Activated CD4-positive, alpha-beta T cell treated with anti-CD3 and anti-CD28 coated beads, Interleukin-2, amount 10 ng/mL, durations not matched to agents 24 days and 14 days (primary cell): ENCODE measurements at regions not wholly inside any gene's neighbourhood (a gene's known extent, or its start where the extent isn't known, plus 50 kb on each side); places are given as distances from the start of the nearest gene placed in this dataset.
A peak's percentile ranks its signal among the peaks of the same experiment; 100 is the strongest.

Source experiments
- DNase-seq: peaks from one replicate; pipeline ENCODE4 v3.0.0; 2022
- H3K27ac Mint-ChIP-seq: one replicate; pipeline ENCODE4 v1.8.0; 2022; ENCODE audit warnings: mild to moderate bottlenecking, mixed read lengths
- H3K27me3 Mint-ChIP-seq: one replicate; pipeline ENCODE4 v1.8.0; 2022; ENCODE audit warnings: mixed read lengths
- H3K36me3 Mint-ChIP-seq: one replicate; pipeline ENCODE4 v1.8.0; 2022; ENCODE audit warnings: low read depth, mild to moderate bottlenecking, mixed read lengths
- H3K4me1 Mint-ChIP-seq: one replicate; pipeline ENCODE4 v1.8.0; 2021; ENCODE audit warnings: mixed read lengths
- H3K4me3 Mint-ChIP-seq: one replicate; pipeline ENCODE4 v1.8.0; 2022; ENCODE audit warnings: mild to moderate bottlenecking, moderate library complexity, mixed read lengths
- H3K9me3 Mint-ChIP-seq: one replicate; pipeline ENCODE4 v1.8.0; 2021; ENCODE audit warnings: mixed read lengths
- intact Hi-C: fragments of 100-400 bp; cut with micrococcal nuclease; formaldehyde crosslinking; loops from one replicate; pipeline ENCODE4 v1.15.1; 2023

GRCh38 chr14:87838931-87839330, 154.1 kb downstream of the GALC start:
- intact Hi-C loops: no loop called here
- no peak for DNase-seq
- Mint-ChIP-seq H3K9me3 (no peaks in the 10 kb centered on the region), H3K36me3 (no peaks in the 10 kb centered on the region), H3K4me1 (no peaks in the 10 kb centered on the region), H3K4me3 (no peak overlapping the region), H3K27me3 (no peaks in the 10 kb centered on the region), H3K27ac (no peak overlapping the region)

- Mint-ChIP-seq H3K27me3 (no peaks in the 10 kb centered on the region), H3K27ac (no peak overlapping the region), H3K4me1 (no peaks in the 10 kb centered on the region), H3K4me3 (no peak overlapping the region), H3K9me3 (no peaks in the 10 kb centered on the region), H3K36me3 (no peaks in the 10 kb centered on the region)
- intact Hi-C loops: no loop called here
- DNase-seq: no peak
Measured at GRCh38 chr14:87837296-87837695, 155.7 kb downstream of the GALC start.

GRCh38 chr14:87834594-87834993, 158.4 kb downstream of the GALC start:
- H3K36me3 Mint-ChIP-seq: no peaks in the 10 kb centered on the region
- no peaks in the 10 kb centered on the region for H3K27me3 Mint-ChIP-seq
- intact Hi-C loops: no loop called here
- H3K4me1 Mint-ChIP-seq: no peaks in the 10 kb centered on the region
- no peak overlapping the region for H3K4me3 Mint-ChIP-seq
- H3K9me3 Mint-ChIP-seq: no peaks in the 10 kb centered on the region
- H3K27ac Mint-ChIP-seq: no peak overlapping the region
- DNase-seq: no peak

GRCh38 chr14:87833026-87833425, 160.0 kb downstream of the GALC start:
- Mint-ChIP-seq H3K9me3 (no peaks in the 10 kb centered on the region), H3K4me3 (no peak overlapping the region), H3K36me3 (no peaks in the 10 kb centered on the region), H3K27me3 (no peaks in the 10 kb centered on the region), H3K27ac (no peak overlapping the region), H3K4me1 (no peaks in the 10 kb centered on the region)
- intact Hi-C loops: no loop called here
- no peak for DNase-seq

- Mint-ChIP-seq H3K4me1 (no peaks in the 10 kb centered on the region), H3K9me3 (no peaks in the 10 kb centered on the region), H3K4me3 (no peak overlapping the region), H3K27ac (no peak overlapping the region), H3K27me3 (peaks cover 4% of the 10 kb centered on the region), H3K36me3 (no peaks in the 10 kb centered on the region)
- no peak for DNase-seq
- intact Hi-C loops: no loop called here
Measured at GRCh38 chr14:87830443-87831096, 162.4 kb downstream of the GALC start.

GRCh38 chr14:87829543-87829942, 163.4 kb downstream of the GALC start:
- peaks cover 4% of the 10 kb centered on the region for H3K27me3 Mint-ChIP-seq
- H3K9me3 Mint-ChIP-seq: no peaks in the 10 kb centered on the region
- H3K4me3 Mint-ChIP-seq: no peak overlapping the region
- H3K36me3 Mint-ChIP-seq: no peaks in the 10 kb centered on the region
- intact Hi-C loops: no loop called here
- no peak for DNase-seq
- H3K27ac Mint-ChIP-seq: no peak overlapping the region
- H3K4me1 Mint-ChIP-seq: no peaks in the 10 kb centered on the region

GRCh38 chr14:87824266-87824665, 168.7 kb downstream of the GALC start:
- no peaks in the 10 kb centered on the region for H3K36me3 Mint-ChIP-seq
- intact Hi-C loops: no loop called here
- no peak for DNase-seq
- no peak overlapping the region for H3K4me3 Mint-ChIP-seq
- no peak overlapping the region for H3K27ac Mint-ChIP-seq
- peaks cover 4% of the 10 kb centered on the region for H3K27me3 Mint-ChIP-seq
- H3K9me3 Mint-ChIP-seq: no peaks in the 10 kb centered on the region
- no peaks in the 10 kb centered on the region for H3K4me1 Mint-ChIP-seq

GRCh38 chr14:87816416-87816815, 176.6 kb downstream of the GALC start:
- no peaks in the 10 kb centered on the region for H3K36me3 Mint-ChIP-seq
- intact Hi-C loops: no loop called here
- no peaks in the 10 kb centered on the region for H3K9me3 Mint-ChIP-seq
- H3K4me3 Mint-ChIP-seq: no peak overlapping the region
- no peak overlapping the region for H3K27ac Mint-ChIP-seq
- no peaks in the 10 kb centered on the region for H3K27me3 Mint-ChIP-seq
- H3K4me1 Mint-ChIP-seq: no peaks in the 10 kb centered on the region
- DNase-seq: no peak

- no peaks in the 10 kb centered on the region for H3K9me3 Mint-ChIP-seq
- no peak overlapping the region for H3K4me3 Mint-ChIP-seq
- no peaks in the 10 kb centered on the region for H3K36me3 Mint-ChIP-seq
- H3K27me3 Mint-ChIP-seq: no peaks in the 10 kb centered on the region
- no peak for DNase-seq
- no peak overlapping the region for H3K27ac Mint-ChIP-seq
- no peaks in the 10 kb centered on the region for H3K4me1 Mint-ChIP-seq
- intact Hi-C loops: no loop called here
Measured at GRCh38 chr14:87815121-87815520, 177.9 kb downstream of the GALC start.

GRCh38 chr14:87813686-87814085, 179.3 kb downstream of the GALC start:
- Mint-ChIP-seq H3K36me3 (no peaks in the 10 kb centered on the region), H3K9me3 (no peaks in the 10 kb centered on the region), H3K4me1 (no peaks in the 10 kb centered on the region), H3K4me3 (no peak overlapping the region), H3K27me3 (no peaks in the 10 kb centered on the region), H3K27ac (no peak overlapping the region)
- no peak for DNase-seq
- intact Hi-C loops: no loop called here

- no peak for DNase-seq
- intact Hi-C loops: no loop called here
- Mint-ChIP-seq H3K9me3 (no peaks in the 10 kb centered on the region), H3K36me3 (no peaks in the 10 kb centered on the region), H3K4me1 (no peaks in the 10 kb centered on the region), H3K27ac (no peak overlapping the region), H3K4me3 (no peak overlapping the region), H3K27me3 (no peaks in the 10 kb centered on the region)
Measured at GRCh38 chr14:87813211-87813610, 179.8 kb downstream of the GALC start.

GRCh38 chr14:87811246-87811645, 181.7 kb downstream of the GALC start:
- H3K27me3 Mint-ChIP-seq: no peaks in the 10 kb centered on the region
- DNase-seq: no peak
- no peak overlapping the region for H3K27ac Mint-ChIP-seq
- no peak overlapping the region for H3K4me3 Mint-ChIP-seq
- H3K9me3 Mint-ChIP-seq: no peaks in the 10 kb centered on the region
- intact Hi-C loops: no loop called here
- no peaks in the 10 kb centered on the region for H3K36me3 Mint-ChIP-seq
- no peaks in the 10 kb centered on the region for H3K4me1 Mint-ChIP-seq

- H3K36me3 Mint-ChIP-seq: no peaks in the 10 kb centered on the region
- intact Hi-C loops: no loop called here
- no peak overlapping the region for H3K27ac Mint-ChIP-seq
- no peaks in the 10 kb centered on the region for H3K27me3 Mint-ChIP-seq
- no peaks in the 10 kb centered on the region for H3K4me1 Mint-ChIP-seq
- no peak overlapping the region for H3K4me3 Mint-ChIP-seq
- no peak for DNase-seq
- no peaks in the 10 kb centered on the region for H3K9me3 Mint-ChIP-seq
Measured at GRCh38 chr14:87810711-87811110, 182.3 kb downstream of the GALC start.

- no peak for DNase-seq
- Mint-ChIP-seq H3K27me3 (no peaks in the 10 kb centered on the region), H3K36me3 (no peaks in the 10 kb centered on the region), H3K9me3 (no peaks in the 10 kb centered on the region), H3K4me3 (no peak overlapping the region), H3K27ac (no peak overlapping the region), H3K4me1 (peaks cover 2% of the 10 kb centered on the region)
- intact Hi-C loops: no loop called here
Measured at GRCh38 chr14:87809261-87809660, 183.7 kb downstream of the GALC start.

- Mint-ChIP-seq H3K4me3 (no peak overlapping the region), H3K27me3 (no peaks in the 10 kb centered on the region), H3K27ac (no peak overlapping the region), H3K36me3 (no peaks in the 10 kb centered on the region), H3K4me1 (peaks cover 2% of the 10 kb centered on the region), H3K9me3 (no peaks in the 10 kb centered on the region)
- DNase-seq: peak; percentile 84
- intact Hi-C loops: loop anchor here (1.0 kb wide), 1 partner anchor 91 kb away; no protein-coding TSS in a partner anchor
Measured at GRCh38 chr14:87805315-87805723, 187.7 kb downstream of the GALC start.
